HG03439 (cell line): ENCODE measurements at regions not wholly inside any gene's neighbourhood (a gene's known extent, or its start where the extent isn't known, plus 50 kb on each side); places are given as distances from the start of the nearest gene placed in this dataset.

ENCODE experiments used
- ATAC-seq: cut with Tn5 transposase; IDR thresholded peaks from one replicate; pipeline ENCODE4 v1.9.1; 2021; ENCODE audit warnings: mild to moderate bottlenecking, moderate library complexity; ENCODE audit not compliant: unreplicated experiment

DNA sequence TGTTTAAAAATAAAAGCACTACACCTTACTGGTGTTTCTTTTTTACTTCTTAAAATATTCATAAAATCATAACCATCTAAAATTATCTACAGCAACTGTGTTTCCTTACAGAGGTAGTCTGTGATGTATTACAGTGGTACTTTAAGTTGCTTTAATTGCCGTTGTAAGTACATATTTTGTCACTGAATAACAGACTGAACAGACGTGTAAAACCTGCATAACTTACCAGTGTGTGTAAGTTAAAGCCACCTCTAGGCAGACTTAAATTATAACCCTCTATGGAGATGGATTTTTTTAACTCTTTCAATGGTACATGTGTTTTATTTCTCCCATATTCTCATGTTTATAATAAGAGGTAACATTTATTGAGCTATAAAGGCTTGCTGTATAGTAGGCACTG lies 166.8 kb downstream of the NR4A2 start:
- no peak for ATAC-seq

DNA sequence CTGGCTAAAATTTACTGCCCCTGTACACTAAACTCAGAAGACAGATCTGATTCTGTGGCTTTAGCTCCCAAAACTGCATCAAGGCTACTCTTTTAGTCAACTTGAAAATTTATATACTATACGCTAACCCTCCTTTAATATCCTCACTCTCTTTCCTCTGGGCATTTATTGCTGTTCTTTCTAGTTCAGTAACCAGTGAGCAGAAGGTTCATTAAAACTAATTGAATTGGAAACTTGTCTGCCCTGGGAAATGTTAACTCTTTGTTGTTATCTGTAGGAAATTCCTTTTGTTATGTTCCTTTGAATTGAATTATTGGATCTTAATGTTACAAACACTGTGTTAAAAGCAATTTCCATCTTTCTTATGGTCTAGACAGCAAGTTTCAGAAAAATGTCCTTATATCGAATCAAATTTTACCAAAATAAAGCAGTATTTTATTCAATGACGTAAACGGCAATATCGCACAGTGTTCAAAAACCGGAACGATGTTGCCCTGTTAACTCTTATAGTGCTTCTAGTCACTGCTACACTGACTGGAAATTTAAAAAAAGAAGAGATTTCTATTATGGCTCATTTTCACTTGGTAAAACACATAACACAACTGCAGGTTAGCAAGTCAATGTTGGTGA lies 168.3 kb downstream of the NR4A2 start:
- ATAC-seq, result no peak

DNA sequence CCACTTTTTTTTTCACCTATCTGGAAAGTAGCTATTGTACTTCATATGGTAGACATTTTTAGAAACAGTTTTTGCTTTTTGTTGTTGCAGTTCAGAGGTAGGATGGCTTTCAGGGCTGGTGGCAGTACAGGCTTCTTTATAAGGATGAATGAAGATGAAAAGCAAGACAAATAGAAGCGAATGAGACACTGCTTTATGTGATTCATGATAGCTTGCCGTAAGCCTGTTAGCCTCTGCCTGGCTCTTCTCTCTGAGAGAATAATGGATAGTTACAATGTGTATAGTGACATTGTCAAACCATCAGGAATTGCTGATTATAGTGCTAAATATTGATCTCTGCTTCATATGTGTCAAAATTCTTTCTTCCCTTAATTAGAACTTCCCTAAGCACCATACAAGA lies 173.7 kb downstream of the NR4A2 start:
- no peak for ATAC-seq

DNA sequence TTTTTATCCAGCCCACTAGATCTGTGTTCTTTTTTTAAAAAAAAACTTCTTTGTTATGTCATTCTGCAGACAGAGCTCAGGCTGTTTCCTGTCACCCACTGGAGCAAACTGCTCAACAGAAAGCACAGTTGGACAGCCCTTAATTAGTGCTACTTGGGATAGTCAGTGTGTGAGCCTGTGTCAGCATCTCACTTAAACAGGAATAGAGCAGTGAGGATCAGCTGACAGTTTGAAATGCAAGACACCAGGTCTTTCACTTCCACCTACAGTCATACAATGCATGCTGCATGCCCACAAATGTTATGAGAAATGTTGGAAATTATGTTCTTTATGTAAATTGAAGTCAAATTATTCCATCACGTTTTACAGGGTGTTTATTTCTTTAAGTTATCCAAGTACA lies 174.9 kb downstream of the NR4A2 start:
- no peak for ATAC-seq

DNA sequence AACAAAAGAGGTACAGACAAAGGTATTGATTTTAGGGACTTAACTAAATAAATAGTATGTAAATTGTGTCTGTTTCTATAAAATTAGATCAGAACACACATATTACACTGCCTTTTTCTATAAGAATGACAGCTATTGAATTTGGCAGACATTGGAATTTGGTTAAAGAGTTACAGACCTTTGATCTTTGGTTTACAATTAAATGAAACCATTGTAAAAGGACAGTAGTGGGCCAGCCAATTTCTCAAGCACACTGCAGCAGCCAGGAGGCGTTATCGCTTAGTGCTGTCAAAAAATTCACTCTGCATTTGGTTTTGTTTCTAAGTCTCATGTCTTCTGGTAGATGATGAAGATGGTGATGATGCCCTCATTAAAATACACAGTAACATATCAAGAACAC lies 175.9 kb downstream of the NR4A2 start:
- no peak for ATAC-seq

DNA sequence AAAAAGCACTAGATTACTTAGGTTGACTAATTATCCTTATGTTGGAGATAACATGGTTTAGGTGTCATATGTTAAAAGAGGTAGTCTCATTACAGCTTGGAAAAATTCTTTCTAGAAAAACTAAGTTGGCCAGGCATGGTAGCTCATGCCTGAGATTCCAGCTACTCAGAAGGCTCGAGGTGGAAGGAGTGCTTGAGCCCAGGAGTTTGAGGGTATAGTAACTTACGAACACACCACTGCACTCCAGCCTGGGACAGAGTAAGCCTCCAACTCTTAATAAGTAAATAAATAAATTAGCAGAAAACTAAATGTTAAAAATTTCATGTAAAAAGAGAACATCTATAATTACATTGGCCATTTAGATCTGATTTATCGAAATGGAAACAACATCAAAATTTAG lies 177.2 kb downstream of the NR4A2 start:
- no peak for ATAC-seq

DNA sequence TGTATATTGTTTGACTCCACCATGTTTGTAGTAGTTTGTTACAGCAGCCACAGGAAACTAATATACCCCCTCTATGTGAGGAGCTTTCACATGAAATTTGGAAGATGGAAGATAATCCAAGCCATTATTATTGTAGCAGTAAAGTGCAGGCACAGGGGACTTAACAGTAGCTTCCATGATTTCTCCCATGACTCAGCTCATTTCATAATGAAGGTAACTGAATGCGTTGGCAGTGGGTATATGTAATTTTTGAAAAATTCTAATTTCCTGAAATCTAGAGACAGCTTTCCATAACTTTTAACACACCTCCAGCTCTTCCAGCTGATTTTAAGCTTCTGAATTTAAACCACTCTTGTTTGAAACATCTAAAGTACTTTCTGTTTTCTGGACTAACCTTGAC lies 181.2 kb downstream of the NR4A2 start:
- no peak for ATAC-seq

DNA sequence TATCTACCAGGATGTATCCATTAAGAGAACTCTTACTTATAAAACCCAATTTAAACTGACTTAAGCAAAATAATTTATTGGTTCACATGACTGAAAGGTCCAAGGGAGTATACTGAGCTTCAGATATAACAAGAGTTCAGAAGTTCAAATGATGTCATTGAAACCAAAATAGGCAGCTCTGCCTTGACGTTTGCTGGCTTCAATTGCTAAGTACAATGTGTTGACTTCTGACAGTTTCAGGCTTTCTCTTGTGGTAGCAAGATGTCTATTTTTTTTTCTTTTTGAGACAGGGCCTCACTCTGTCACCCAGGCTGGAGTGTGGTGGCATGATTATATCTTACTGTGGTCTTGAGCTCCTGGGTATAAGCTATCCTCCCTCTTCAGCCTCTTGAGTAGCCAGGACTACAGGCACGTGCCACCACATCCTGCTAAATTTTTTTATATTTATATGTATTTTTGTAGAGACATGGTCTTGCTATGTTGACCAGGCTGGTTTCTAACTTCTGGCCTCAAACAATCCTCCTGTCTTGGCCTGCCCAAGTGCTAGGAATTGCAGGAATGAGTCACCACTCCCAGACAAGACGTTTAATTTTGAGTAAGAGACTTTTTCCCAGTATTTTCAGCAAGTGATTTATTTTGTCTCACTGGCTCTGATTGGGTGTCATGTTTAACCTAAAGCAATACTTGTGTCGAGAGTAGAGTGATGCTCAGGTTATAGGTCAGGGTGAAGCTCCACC lies 184.8 kb downstream of the NR4A2 start:
- ATAC-seq, result peak; percentile 81

DNA sequence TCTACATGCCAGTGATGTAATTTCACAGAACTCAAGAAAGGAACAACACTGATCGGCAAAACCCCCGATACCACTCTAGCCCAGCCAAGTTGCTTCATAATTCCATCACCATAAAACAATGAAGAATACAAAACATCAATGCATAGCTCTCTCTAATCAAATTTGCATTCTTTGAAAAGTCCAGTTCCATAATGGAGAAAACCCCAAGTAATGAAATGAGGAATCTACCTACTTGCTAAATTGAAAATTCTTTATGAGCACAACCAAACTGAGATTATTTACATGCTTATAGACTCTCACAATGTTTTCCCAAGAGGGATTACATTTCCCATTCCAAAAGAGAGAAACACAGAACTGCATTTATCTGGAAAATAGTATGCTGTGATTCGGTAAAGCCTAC lies 186.5 kb downstream of the NR4A2 start:
- ATAC-seq, result no peak

DNA sequence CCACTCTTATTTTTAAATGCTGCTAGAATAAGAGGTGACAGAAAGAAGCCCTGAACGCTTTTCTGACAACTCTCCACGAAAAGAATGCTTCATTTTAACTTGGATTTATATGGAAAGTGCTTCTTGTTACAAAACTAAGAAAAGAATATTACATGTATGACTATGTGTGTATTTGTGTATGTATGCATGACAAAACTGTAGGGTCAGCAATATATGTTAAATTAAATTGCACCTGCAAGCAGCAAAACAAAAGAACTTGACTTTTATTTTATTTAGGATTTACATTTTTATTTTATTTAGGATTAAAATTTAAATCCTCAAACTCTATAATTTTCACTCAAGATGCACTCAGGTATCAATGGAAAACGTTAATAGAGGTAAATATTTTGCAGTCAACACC lies 187.1 kb downstream of the NR4A2 start:
- no peak for ATAC-seq

DNA sequence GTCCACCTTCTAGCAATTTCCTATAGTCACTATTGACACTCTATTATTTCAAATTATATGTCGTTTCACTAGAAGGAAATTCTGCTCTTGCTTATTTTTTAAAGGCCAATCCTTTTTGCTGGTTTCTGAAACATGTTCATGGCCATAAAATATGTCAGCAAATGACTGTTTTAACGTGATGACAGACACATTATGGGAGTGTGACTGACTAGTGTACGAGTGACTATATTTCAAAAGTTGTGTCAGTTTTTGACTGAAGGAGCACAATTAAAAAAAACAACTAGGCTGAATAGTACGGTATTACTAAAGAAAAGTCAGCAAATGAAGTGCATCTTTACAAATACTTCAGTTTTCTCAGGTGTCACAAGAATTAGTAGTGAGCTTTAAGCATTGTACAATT lies 196.0 kb downstream of the NR4A2 start:
- ATAC-seq, result no peak

DNA sequence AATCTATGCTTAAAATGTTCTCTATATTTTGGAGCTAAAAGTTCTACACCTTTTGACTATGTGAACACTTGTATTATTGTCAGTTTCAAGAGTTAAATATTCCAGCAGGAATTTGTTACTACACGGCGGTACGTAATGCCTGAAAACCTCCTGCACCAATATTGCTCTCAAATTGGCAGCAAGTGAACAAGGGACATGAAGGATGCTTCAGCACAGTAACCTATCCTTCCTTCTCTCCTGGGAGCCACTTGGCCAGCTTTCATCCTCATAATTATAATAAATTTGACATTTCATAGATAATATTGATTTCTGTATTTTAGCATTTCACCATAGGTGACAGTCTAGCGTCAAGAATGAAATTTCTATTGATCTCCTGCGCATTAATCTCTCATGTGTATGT lies 197.6 kb downstream of the NR4A2 start:
- no peak for ATAC-seq

DNA sequence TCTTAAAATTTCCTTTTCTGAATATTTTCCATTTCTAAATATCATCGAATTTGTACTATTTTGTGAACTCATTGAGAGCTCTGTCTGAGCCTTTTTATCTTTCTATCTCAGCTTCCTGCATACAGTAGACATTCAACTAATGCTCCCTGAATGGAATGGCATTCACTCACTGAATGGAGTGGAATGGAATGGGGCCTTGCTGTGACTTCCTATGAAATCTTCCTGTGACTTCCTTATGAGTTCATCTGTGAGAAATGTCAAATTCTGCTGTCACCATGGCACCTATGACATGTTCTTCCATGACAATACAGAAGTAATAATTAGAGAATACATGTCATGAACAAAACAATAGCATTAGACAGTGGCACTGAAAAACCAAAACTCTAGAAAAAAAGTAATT lies 199.6 kb downstream of the NR4A2 start:
- ATAC-seq, result no peak

DNA sequence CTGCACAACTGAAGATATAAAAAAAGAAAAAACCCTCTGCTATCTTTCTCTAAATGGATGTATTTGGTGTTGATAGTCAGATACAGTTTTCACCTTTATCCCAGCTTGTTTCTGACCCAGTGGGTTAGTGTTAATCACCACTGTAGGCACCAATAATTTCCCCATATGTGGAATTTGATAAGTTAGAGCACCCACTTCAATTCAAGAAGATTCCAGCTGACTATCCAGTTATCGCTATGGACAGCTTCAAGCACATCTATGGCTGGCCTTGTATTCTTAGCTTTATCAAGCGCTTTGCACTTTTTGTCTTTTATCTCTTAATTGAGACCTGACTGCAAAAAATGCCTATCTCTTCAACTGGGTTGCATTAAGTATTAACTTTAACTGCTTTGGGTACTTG lies 200.4 kb downstream of the NR4A2 start:
- ATAC-seq, result no peak

DNA sequence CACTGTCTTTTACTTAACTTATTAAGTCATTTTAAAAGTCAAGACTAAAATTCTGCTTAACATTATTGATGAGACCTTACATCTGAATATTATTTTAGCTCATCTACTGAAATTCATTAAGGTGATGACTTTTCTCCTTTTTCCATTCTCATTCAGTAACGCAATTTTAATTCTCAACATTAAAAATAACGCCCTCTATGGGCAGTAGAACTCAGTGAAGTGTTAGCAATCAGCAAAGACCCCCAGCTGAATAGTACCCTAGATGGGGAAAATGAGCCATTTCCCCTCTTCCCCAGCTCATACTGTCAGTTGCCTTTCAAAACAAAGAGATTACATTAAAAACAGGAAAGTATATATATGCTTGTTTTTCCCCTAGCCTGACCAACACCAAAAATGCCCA lies 203.3 kb downstream of the NR4A2 start:
- no peak for ATAC-seq

DNA sequence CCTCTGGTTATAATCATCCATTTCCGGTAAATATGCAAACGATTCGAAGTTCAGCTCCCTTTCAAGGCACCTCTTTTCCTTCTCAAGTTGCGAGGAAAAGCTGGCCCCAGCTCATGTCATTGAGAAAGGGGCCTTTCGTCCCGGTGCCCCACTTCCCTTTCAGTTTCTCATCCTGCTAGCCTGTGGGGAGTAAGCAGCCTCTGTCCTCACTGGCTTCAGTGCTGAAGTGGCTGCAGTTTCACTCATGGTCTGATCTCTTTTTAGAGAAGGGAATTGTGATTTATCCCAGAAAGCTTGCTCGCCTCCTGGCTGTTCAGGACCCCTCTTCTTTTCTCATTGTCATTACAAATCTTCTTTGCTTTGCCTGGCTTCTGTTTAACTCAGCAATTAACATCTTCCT lies 207.5 kb downstream of the NR4A2 start:
- ATAC-seq, result no peak

DNA sequence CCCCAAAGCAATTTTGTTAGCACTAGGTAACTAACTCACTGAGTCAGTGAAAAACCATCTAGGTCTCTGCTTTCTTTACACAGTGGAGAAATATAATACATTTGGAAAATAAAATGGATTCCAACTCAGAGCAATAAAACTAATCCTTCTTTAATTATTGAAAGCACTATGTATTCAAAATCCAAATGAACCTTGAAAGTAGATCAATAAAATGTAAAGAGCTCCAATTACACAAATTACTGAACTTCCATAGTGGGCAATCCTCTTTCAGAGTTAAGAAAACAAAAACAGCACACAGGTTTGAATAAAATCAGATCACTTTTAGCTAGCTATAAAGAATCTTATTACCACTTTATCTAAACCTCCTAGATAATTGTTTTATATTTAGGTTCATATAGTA lies 208.1 kb downstream of the NR4A2 start:
- ATAC-seq, result no peak

DNA sequence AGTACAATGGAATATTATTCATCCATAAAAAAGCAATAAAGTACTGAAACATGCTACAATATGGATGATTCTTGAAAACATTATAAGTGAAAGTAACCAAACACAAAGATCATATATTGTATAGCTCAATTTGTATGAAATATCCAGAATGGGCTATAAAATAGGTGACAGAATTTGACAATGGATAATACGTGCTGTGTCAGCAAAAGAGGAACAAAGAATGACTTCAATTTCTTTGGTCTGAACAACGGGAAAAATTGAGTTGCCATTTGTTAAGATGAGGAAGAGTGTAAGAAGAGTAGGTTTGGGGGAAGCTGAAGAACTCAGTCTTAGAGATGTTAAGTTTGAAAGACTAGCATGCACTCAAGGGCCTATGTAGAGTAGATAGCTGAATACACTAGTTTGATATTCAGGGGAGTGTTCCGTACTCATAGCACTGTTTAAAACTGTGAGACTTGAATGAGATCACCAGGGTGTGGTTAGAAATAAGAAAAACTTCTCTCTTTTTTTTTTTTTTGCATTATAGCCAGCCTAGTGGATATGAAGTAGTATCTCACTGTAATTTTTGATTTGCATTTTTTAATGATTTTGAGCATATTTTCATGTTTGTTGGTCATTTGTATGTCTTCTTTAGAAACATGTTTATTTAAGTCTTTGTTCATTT lies 213.6 kb downstream of the NR4A2 start:
- ATAC-seq, result no peak

DNA sequence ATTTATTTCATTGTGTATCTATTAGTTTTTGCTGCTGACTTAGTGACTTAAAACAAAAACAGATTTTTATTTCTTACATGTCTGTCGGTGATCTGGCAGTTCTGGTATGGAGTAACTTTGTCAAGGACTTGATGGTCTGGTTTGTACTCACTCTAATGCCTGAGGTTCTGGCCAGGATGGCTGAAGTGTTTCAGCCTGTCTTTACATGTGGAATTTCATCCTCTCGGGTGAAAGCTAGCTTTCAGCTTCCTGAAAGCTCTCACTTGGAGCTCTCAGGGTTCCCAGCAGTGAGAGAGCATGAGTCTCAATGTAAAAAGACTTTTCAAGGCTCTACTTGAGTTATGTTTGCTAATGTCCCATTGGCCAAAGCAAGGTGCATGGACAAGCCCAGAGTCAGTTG lies 216.4 kb downstream of the NR4A2 start:
- no peak for ATAC-seq

DNA sequence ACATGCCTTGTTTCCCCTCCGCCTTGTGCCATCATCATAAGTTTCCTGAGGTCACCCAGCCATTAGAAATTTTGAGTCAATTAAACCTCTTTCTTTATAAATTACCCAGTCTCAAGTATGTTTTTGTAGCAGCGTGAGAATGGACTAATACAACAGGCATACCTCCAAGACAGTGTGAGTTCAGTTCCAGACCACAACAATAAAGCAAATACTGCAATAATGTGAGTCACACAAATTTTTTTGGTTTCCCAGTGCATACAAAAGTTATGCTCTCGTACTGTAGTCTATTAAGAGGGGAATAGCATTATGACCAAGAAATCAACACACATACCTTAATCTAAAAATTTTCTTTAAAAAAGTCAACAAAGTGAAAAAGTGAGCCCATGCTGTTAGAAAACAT lies 217.2 kb downstream of the NR4A2 start:
- ATAC-seq, result no peak

DNA sequence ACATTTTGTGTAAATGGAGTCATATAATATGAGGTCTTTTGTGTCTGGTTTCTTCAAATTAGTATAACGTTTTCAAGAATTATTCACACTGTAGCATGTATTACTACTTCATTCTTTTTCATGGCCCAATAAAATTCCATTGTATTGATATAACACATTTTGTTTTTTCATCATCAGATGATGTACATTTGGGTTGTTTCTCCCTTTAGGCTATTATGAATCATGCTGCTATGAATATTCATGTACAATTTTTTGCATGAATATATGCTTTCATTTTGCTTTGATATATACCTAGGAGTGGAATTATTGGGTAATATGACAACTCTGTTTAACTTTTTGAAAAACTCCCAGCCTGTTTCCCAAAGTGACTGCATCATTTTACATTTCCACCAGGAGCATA lies 220.2 kb downstream of the NR4A2 start:
- ATAC-seq, result no peak

DNA sequence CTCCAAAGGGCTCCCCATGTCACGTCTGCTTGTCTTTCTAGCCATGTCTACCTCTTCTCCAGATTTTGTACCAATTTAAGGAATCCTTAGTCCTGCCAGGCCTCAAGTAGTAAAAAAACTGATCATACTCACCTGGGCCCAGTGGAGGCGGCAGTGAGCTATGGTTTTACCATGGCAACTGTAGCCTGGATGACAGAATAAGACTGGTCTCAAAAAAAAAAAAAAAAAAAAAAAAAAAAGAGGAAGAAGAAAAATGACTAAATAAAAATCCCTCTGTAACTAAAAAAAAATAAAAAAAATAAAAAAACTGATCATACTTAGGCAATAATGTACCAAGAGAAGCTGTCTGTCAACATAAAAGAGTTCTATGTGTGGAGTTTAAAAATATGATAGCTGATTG lies 221.6 kb downstream of the NR4A2 start:
- peak; percentile 98 for ATAC-seq
